K562 (cell line): ENCODE measurements at regions not wholly inside any gene's neighbourhood (a gene's known extent, or its start where the extent isn't known, plus 50 kb on each side); places are given as distances from the start of the nearest gene placed in this dataset.

Experiments used
- CBFA2T2 ChIP-seq: fragments of 450-650 bp; conservative IDR thresholded peaks from 2 replicates; pipeline ENCODE4 v1.6.1; 2017; ENCODE audit warnings: mild to moderate bottlenecking
- CHCHD3 ChIP-seq: fragments of 250-450 bp; sonication (Bioruptor Pico); IDR thresholded peaks from 2 replicates; pipeline ENCODE4 v2.1.2; 2022; ENCODE audit warnings: mild to moderate bottlenecking
- FOXJ2 ChIP-seq: fragments of 200-800 bp; sonication (Bioruptor generic); IDR thresholded peaks from 2 replicates; pipeline ENCODE4 v1.6.1; 2016; ENCODE audit warnings: missing genetic modification characterization, missing compliant biosample characterization
- HIVEP1 ChIP-seq: fragments of 250-450 bp; sonication (Bioruptor Pico); IDR thresholded peaks from 2 replicates; pipeline ENCODE4 v1.4.0; 2020; ENCODE audit warnings: mild to moderate bottlenecking
- HSF4 ChIP-seq: fragments of 250-450 bp; sonication (Bioruptor Pico); IDR thresholded peaks from 2 replicates; pipeline ENCODE4 v2.1.2; 2022; ENCODE audit warnings: mild to moderate bottlenecking, moderate library complexity, borderline replicate concordance
- MLX ChIP-seq, 2 experiments: fragments of 450-650 bp in 1 of 2; sonication (generic) in 1 of 2; formaldehyde crosslinking; conservative IDR thresholded peaks; 2 replicates each; pipeline versions ENCODE4 v1.4.0 to v1.8.1; 2020 to 2022; ENCODE audit warnings: mild to moderate bottlenecking in 1 of 2, missing genetic modification reagents in 1 of 2
- PRDM10 ChIP-seq: fragments of 450-650 bp; IDR thresholded peaks from 2 replicates; pipeline ENCODE4 v1.6.1; 2018; ENCODE audit not compliant: partially characterized antibody
- STAT5B ChIP-seq: fragments of 250-450 bp; sonication (Bioruptor Pico); IDR thresholded peaks from 2 replicates; pipeline ENCODE4 v1.8.0; 2021; ENCODE audit warnings: mild to moderate bottlenecking, inconsistent platforms
- YBX1 ChIP-seq: fragments of 450-650 bp; IDR thresholded peaks from 2 replicates; pipeline ENCODE4 v1.7.1; 2016; ENCODE audit warnings: mild to moderate bottlenecking
- ZBTB5 ChIP-seq: fragments of 450-650 bp; IDR thresholded peaks from 2 replicates; pipeline ENCODE4 v1.6.1; 2017; ENCODE audit warnings: antibody characterized with exemption

GRCh38 chr13:80825276-80825675 is 484.4 kb upstream of the SPRY2 start (continued):
- TF ChIP-seq ZBTB5 (no peak), MLX (CRISPR knock-in tag; conservative IDR thresholded peaks at IDR 0.05) (0 out of 4 replicates have a peak, but pooled peaks of 1 of the 2 experiments have one; percentile 65), YBX1 (no peak), FOXJ2 (no peak), PRDM10 (no peak), CHCHD3 (CRISPR knock-in tag) (no peak), HIVEP1 (CRISPR knock-in tag) (no peak), STAT5B (CRISPR knock-in tag) (no peak), HSF4 (0 out of 2 replicates have a peak, but pooled peaks have one; percentile 38), CBFA2T2 (no peak)
